NCI-H1930 (cell line): ENCODE measurements at regions not wholly inside any gene's neighbourhood (a gene's known extent, or its start where the extent isn't known, plus 50 kb on each side); places are given as distances from the start of the nearest gene placed in this dataset.
"Not testable (repeated sequence)": the region's sequence is repeated elsewhere in the genome, so short reads cannot be mapped to it uniquely, and the experiment has no call there.

ENCODE experiments used
- DNase-seq, 2 experiments: peaks; one replicate each; lab custom pipeline; 2025; lab: John Stamatoyannopoulos, UW

- no peak for DNase-seq
Observed at GRCh38 chr14:86388216-86388615, 858.3 kb downstream of the FLRT2 start.

- no peak for DNase-seq
Observed at GRCh38 chr14:86373886-86374285, 843.9 kb downstream of the FLRT2 start.

DNA sequence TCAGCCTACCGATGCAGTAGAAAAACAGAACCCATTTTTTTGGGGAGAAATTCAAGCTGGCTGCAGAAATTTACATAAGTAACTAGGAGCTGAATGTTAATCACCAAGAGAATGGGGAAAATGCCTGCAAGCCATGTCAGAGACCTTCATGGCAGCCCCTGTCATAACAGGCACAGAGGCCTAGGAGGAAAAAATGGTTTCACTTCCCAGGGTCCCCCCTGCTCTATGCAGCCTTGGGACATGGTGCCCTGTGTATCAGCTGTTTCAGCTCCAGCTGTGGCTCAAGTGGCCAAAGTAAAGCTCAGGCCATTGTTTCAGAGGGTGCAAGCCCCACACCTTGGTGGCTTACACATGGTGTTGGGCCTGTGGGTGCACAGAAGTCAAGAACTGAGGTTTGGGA, 842.5 kb downstream of the FLRT2 start:
- no peak for DNase-seq

- DNase-seq = no peak
Observed at GRCh38 chr14:86364634-86365033, 834.7 kb downstream of the FLRT2 start.

DNA sequence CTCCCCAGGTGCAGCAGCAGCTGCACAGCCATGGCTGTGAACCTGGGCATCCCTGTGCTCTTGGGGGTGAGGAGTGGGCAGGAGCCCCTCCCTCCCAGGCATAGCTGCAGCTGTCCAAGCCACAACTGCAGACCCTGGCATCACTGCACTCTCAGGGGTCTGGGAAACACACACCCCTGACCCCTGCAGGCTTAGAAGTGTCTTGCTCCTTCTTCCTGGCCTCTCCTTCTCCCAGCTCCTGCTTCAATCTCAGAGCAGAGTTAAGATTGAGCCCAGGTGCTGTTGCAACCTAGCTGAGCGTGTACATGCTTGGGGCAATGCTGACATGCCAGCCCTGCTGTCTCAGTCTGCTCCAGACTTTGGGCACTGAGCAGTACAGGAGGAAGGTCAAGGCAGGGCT, 833.6 kb downstream of the FLRT2 start:
- no peak for DNase-seq

DNA sequence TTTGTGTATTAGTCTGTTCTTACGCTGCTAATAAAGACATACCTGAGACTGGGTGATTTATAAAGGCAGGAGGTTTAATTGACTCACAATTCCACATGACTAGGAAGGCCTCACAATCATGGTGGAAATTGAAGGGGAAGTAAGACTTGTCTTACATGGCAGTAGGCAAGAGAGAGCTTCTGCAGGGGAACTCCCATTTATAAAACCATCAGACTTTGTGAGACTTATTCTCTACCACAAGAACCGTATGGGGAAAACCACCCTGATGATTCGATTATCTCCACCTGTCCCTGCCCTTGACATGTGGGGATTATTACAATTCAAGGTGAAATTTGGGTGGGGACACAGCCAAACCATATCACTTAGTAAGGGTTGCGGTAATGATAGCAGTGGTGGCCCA, 833.1 kb downstream of the FLRT2 start:
- no peak for DNase-seq

DNA sequence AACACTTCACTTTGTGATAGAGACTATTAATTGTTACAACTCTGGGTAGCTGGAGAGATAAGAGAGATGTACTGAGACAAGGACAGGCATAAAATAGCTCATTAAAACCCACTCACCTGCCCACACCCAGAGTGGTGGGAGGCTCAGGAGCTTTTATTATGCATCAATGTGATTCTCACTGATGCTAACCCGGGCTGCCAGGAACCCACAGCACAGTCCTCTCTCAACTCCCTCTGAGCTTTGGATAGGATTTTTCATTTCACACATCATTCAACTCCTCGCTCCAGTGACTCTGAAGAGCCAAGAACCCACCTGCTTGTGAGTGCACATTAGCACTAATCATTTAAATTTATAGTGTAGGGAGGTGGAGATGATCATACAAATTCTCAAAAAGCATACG, 827.9 kb downstream of the FLRT2 start:
- DNase-seq = no peak

GRCh38 chr14:86357119-86357518, 827.2 kb downstream of the FLRT2 start:
- no peak for DNase-seq

GRCh38 chr14:86346818-86347384, 817.0 kb downstream of the FLRT2 start:
- no peak for DNase-seq

DNA sequence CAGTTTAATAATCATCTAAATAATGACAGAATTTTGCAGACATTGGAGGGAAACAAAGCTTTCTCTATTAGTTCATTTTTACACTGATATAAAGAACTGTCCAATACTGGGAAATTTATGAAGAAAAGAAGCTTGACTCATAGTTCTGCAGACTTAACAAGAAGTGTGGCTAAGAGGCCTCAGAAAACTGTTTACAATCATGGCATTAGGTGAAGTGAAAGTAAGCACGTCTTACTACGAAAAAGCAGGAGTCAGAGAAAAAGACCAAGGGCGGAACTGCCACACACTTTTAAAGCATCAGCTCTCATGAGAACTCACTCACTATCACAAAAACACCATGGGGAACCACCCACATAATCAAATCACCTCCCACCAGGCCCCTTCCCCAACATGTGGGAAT, 804.4 kb downstream of the FLRT2 start:
- DNase-seq = no peak

DNA sequence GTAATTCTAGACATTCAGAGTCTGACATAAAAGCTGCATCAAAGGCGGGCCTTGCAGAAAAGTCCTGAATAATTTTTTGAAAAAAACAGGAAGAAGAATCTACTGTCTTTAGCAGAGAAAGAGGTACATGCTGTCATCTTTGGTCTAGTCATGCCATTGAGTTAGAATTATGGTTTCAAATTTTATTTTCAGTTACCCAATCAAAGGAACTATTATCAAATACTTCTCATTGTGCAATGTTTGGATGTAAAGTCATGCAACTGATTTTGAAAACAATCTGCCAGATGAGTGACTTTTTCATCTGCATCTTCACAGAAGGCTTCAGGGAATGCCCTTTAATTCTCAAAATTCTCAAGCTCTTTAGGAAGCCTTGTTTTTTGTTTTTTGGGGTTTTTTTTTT, 803.5 kb downstream of the FLRT2 start:
- DNase-seq = no peak

DNA sequence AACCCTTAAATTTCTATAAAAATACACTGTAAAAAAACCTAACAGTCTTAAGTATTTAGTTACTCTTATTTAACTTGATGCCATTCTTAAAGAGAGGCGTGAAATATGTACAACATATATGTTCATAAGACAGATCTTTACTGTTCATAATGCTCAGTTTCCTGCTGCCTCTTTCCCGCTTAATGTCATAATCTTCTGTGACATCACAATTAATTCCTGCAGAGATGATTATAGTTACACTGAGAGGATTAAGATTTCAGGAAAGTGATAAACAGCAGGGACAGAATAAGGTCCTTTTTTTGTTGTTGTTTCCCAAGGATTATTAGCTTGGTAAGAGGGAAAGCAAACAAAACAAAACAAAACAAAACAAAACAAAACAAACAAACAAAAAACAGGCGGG, 801.4 kb downstream of the FLRT2 start:
- no peak for DNase-seq

- no peak for DNase-seq
Observed at GRCh38 chr14:86321151-86321550, 791.2 kb downstream of the FLRT2 start.

DNA sequence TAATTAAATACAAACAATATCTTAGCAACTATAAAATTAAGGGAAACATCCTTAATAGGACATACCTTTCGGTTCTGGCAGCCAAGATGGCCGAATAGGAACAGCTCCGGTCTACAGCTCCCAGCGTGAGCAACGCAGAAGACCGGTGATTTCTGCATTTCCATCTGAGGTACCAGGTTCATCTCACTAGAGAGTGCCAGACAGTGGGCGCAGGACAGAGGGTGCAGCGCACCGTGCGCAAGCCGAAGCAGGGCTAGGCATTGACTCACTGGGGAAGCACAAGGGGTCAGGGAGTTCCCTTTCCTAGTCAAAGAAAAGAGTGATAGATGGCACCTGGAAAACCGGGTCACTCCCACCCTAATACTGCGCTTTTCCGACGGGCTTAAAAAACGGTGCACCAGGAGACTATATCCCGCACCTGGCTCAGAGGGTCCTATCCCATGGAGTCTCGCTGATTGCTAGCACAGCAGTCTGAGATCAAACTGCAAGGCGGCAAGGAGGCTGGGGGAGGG, 782.3 kb downstream of the FLRT2 start:
- not testable (repeated sequence) for DNase-seq

GRCh38 chr14:86311151-86311550, 781.2 kb downstream of the FLRT2 start:
- DNase-seq = no peak

- no peak for DNase-seq
Observed at GRCh38 chr14:86310611-86311010, 780.7 kb downstream of the FLRT2 start.

DNA sequence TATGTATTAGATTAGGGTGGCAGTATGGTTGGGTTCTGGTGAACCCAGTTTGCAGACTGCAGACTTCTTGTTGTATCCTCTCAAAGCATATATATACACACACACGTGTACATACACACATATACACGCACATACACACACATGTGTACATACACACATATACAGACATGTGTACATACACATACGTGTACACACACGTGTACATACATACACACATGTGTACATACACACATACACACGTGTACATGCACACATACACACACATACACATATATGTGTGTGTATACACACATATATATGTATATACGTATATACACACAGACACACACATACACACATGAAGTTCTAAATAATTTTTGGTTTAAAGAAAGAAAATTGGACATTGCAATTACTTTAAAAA, 780.2 kb downstream of the FLRT2 start:
- DNase-seq = no peak

GRCh38 chr14:86305058-86305457, 775.1 kb downstream of the FLRT2 start:
- no peak for DNase-seq

DNA sequence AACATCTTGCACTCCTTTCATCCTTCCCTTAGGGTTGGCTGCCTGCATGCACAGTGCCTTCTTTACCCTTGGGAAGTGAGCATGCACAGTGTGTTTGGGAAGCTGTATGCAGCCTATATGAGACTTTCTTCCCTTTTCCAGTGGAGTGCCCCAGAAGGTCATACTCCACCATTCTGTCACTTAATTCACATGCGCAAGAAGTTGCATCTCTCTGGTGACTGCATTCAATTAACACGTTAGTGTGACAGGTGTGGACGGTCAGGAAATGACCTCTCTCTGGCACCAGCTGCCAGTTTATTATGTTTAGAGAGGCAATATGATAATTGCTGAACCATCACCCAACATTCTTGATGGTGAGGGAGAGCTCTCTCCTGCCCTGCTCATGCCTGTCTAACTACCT, 770.0 kb downstream of the FLRT2 start:
- DNase-seq = no peak

DNA sequence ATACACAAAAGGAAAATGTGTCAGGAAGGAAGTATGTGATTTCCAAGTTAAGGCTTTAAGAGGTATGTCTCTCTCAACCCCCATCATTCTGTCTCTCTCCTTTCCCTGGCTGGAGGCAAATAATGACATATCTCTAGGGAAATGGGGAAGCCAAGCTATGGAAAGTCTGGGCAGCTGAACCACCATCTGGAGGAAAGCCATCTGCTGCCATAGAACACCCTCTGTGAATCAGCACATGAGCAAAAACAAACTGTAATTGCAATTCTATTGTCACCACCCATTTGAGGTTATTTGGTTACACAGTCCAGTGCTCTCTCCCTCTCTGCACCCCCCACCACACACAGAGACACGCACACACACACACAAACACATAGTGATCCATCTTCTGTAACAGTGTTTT, 766.2 kb downstream of the FLRT2 start:
- peak; percentile 70 to 75 for DNase-seq

- no peak for DNase-seq
Observed at GRCh38 chr14:86288336-86288735, 758.4 kb downstream of the FLRT2 start.

GRCh38 chr14:86279405-86279804, 749.5 kb downstream of the FLRT2 start:
- DNase-seq = no peak

DNA sequence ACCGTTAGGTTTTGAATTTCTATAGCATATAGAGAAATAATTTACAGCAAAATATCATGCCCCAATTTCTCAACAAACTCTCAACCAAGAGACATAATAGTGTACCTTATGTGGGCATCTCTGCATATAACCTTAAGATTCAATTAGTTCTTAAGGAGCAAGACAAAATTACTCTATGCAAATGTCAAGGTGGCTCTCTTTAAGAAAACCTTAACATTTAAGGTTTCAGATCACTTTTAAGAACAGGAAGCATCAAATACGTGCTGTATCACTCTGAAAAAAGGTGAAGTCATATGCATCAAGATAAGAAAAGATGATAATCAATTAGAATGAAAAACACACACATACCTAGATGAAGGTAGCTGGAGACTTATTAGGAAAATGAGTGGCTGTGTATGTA, 728.0 kb downstream of the FLRT2 start:
- no peak for DNase-seq

DNA sequence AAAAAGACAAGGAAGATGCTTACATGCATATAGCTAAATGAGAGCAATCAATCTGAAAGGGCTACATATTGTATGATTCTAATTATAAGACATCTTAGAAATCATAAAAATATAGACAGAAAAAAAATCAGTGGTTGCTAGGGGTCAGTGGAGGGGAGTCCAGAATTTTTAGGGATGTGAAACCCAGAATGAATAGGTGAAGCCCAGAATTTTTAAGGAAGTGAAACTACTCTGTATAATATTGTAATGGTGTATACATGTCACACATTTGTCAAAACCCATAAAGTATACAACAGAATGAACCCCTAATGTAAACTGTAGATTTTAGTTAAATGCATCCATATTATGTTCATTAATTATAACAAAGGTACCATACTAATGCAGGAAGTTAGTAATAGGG, 713.2 kb downstream of the FLRT2 start:
- no peak for DNase-seq

- DNase-seq = no peak
Observed at GRCh38 chr14:86237733-86238132, 707.8 kb downstream of the FLRT2 start.
